Suprapubic skin (tissue), 4 donors: ENCODE measurements at regions not wholly inside any gene's neighbourhood (a gene's known extent, or its start where the extent isn't known, plus 50 kb on each side); places are given as distances from the start of the nearest gene placed in this dataset.

Source experiments
- DNase-seq, 2 donors: peaks; one replicate each; pipeline ENCODE4 v3.0.0-alpha.2; 2019; ENCODE audit warnings: low spot score in 2 of 2
- H3K27ac ChIP-seq: fragments of 200-600 bp; sonication (generic); one replicate; pipeline ENCODE4 v1.5.1; 2019
- H3K27me3 ChIP-seq: fragments of 200-600 bp; sonication (generic); one replicate; pipeline ENCODE4 v1.5.1; 2019
- H3K36me3 ChIP-seq: fragments of 200-600 bp; sonication (generic); one replicate; pipeline ENCODE4 v1.5.1; 2019
- H3K4me1 ChIP-seq: fragments of 200-600 bp; sonication (generic); one replicate; pipeline ENCODE4 v1.5.1; 2019
- H3K4me3 ChIP-seq: fragments of 200-600 bp; sonication (generic); one replicate; pipeline ENCODE4 v1.5.1; 2019; ENCODE audit warnings: mild to moderate bottlenecking
- H3K9me3 ChIP-seq: fragments of 200-600 bp; sonication (generic); one replicate; pipeline ENCODE4 v1.5.1; 2019
- CTCF ChIP-seq, 2 donors: fragments of 200-600 bp in 1 of 2; fragments of 450-650 bp in 1 of 2; sonication (generic) in 1 of 2; IDR thresholded peaks; one replicate each; pipeline ENCODE4 v1.5.1; 2016 to 2019; ENCODE audit warnings: antibody characterized with exemption in 2 of 2, mild to moderate bottlenecking in 1 of 2, moderate library complexity in 1 of 2
- EP300 ChIP-seq: sonication (generic); formaldehyde crosslinking; IDR thresholded peaks from one replicate; pipeline ENCODE4 v1.6.1; 2017; ENCODE audit warnings: antibody characterized with exemption
- POLR2A ChIP-seq, 2 donors: fragments of 450-650 bp; IDR thresholded peaks; one replicate each; pipeline ENCODE4 v1.6.1; 2017; ENCODE audit warnings: antibody characterized with exemption in 2 of 2, mild to moderate bottlenecking in 2 of 2, moderate library complexity in 2 of 2
- POLR2AphosphoS5 ChIP-seq, 3 donors: sonication (generic); formaldehyde crosslinking; IDR thresholded peaks; one replicate each; pipeline ENCODE4 v1.6.1; 2017; ENCODE audit warnings: antibody characterized with exemption in 3 of 3
- WGBS: methylation state at CpG from one replicate; pipeline ENCODE4 v1.1.5; 2018; 5-methylcytosine and 5-hydroxymethylcytosine counted together

GRCh38 chr10:128837478-128837877, 629.6 kb upstream of the MGMT start:
- Histone ChIP-seq H3K36me3 (no peaks in the 10 kb centered on the region), H3K4me1 (no peaks in the 10 kb centered on the region), H3K27me3 (no peaks in the 10 kb centered on the region), H3K9me3 (no peaks in the 10 kb centered on the region), H3K4me3 (no peak overlapping the region), H3K27ac (no peak overlapping the region)
- 86% methylated on average over 2 of the region's 2 CpGs for WGBS
- no peak for DNase-seq
- TF ChIP-seq POLR2A (IDR thresholded peaks at IDR 0.05) (no peak), CTCF (IDR thresholded peaks at IDR 0.05) (no peak), POLR2AphosphoS5 (IDR thresholded peaks at IDR 0.05) (no peak), EP300 (no peak)

GRCh38 chr10:128839134-128839533, 627.9 kb upstream of the MGMT start:
- TF ChIP-seq POLR2A (IDR thresholded peaks at IDR 0.05), result no peak
- no peak for TF ChIP-seq CTCF (IDR thresholded peaks at IDR 0.05)
- no peak for TF ChIP-seq EP300
- TF ChIP-seq POLR2AphosphoS5 (IDR thresholded peaks at IDR 0.05), result no peak
- Histone ChIP-seq H3K4me1 (no peaks in the 10 kb centered on the region), H3K27ac (no peak overlapping the region), H3K4me3 (no peak overlapping the region), H3K27me3 (no peaks in the 10 kb centered on the region), H3K36me3 (no peaks in the 10 kb centered on the region), H3K9me3 (no peaks in the 10 kb centered on the region)
- 88% methylated on average over 9 of the region's 9 CpGs for WGBS
- DNase-seq, result no peak

- Histone ChIP-seq H3K27ac (no peak overlapping the region), H3K27me3 (no peaks in the 10 kb centered on the region), H3K4me3 (no peak overlapping the region), H3K4me1 (no peaks in the 10 kb centered on the region), H3K9me3 (no peaks in the 10 kb centered on the region), H3K36me3 (no peaks in the 10 kb centered on the region)
- DNase-seq, result no peak
- no peak for TF ChIP-seq POLR2A (IDR thresholded peaks at IDR 0.05)
- no peak for TF ChIP-seq POLR2AphosphoS5 (IDR thresholded peaks at IDR 0.05)
- no peak for TF ChIP-seq EP300
- TF ChIP-seq CTCF (IDR thresholded peaks at IDR 0.05), result no peak
Observed at GRCh38 chr10:128839701-128840100, 627.3 kb upstream of the MGMT start.

- TF ChIP-seq CTCF (IDR thresholded peaks at IDR 0.05) (no peak), POLR2AphosphoS5 (IDR thresholded peaks at IDR 0.05) (no peak), POLR2A (IDR thresholded peaks at IDR 0.05) (no peak), EP300 (no peak)
- DNase-seq, result no peak
- H3K9me3 ChIP-seq, result no peaks in the 10 kb centered on the region
- no peak overlapping the region for H3K4me3 ChIP-seq
- H3K4me1 ChIP-seq, result no peaks in the 10 kb centered on the region
- WGBS, result 45% methylated on average over 4 of the region's 4 CpGs
- no peak overlapping the region for H3K27ac ChIP-seq
- H3K27me3 ChIP-seq, result no peaks in the 10 kb centered on the region
- H3K36me3 ChIP-seq, result no peaks in the 10 kb centered on the region
Observed at GRCh38 chr10:128843972-128844371, 623.1 kb upstream of the MGMT start.

GRCh38 chr10:128846927-128847326, 620.1 kb upstream of the MGMT start:
- peaks cover 2% of the 10 kb centered on the region for H3K4me1 ChIP-seq
- no peaks in the 10 kb centered on the region for H3K27me3 ChIP-seq
- H3K27ac ChIP-seq, result no peak overlapping the region
- 85% methylated on average over 3 of the region's 3 CpGs for WGBS
- H3K36me3 ChIP-seq, result no peaks in the 10 kb centered on the region
- DNase-seq, result no peak
- H3K4me3 ChIP-seq, result no peak overlapping the region
- no peaks in the 10 kb centered on the region for H3K9me3 ChIP-seq
- TF ChIP-seq POLR2A (IDR thresholded peaks at IDR 0.05) (no peak), EP300 (no peak), CTCF (IDR thresholded peaks at IDR 0.05) (no peak), POLR2AphosphoS5 (IDR thresholded peaks at IDR 0.05) (no peak)
